ENCODE measurements at regions not wholly inside any gene's neighbourhood (a gene's known extent, or its start where the extent isn't known, plus 50 kb on each side); places are given as distances from the start of the nearest gene placed in this dataset.

DNA sequence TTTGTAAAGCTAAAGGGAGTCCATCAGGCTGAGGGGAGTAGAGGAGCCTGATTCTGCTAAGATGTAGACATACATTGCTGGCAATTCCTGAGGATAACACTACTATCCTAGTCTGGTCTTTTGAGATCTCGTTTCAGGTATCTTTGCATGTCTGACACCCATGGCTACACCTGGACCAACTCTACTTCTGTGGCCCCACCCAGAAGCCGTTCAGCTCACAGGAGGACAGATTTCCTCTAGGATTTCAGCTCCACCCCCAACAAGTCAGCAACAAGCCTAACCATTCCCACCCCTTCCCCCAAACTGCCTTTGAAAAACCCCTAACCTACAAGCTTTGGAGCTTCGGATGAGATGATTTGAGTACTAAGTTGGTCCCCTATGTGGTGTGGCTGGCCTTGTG is 848.2 kb downstream of the NLGN4X start:
- no peak overlapping the region for H3K9ac ChIP-seq
- no peak overlapping the region for H3K4me3 ChIP-seq (ENCODE audit: low read depth in 2 of 2, low read length in 1 of 2)
- H3K79me2 ChIP-seq (ENCODE audit: insufficient read depth): no peaks in the 10 kb centered on the region; the same call in 1 of the 2 replicates
- no peak overlapping the region for H2AFZ ChIP-seq (ENCODE audit: low read depth)
- no peaks in the 10 kb centered on the region for H3K4me1 ChIP-seq (ENCODE audit: control insufficient read depth in 1 of 2, insufficient read depth in 2 of 2, low read depth in 1 of 2, low read length in 1 of 2)
- TF ChIP-seq SIN3A (IDR thresholded peaks at IDR 0.05; ENCODE audit: borderline replicate concordance, low read depth, low read length) (no peak), TEAD4 (IDR thresholded peaks at IDR 0.05; ENCODE audit: borderline replicate concordance, insufficient read depth) (no peak), TAF1 (IDR thresholded peaks at IDR 0.05; ENCODE audit: borderline replicate concordance, low read depth, low read length) (no peak), MEF2A (IDR thresholded peaks at IDR 0.05; ENCODE audit: borderline replicate concordance, low read depth) (no peak), TCF12 (IDR thresholded peaks at IDR 0.05) (no peak), GATA2 (CRISPR knock-in tag; IDR thresholded peaks at IDR 0.05) (no peak), NFIC (IDR thresholded peaks at IDR 0.05; ENCODE audit: borderline replicate concordance) (no peak), EP300 (IDR thresholded peaks at IDR 0.05; ENCODE audit: borderline replicate concordance in 1 of 2, low read depth in 1 of 2, low read length in 1 of 2) (no peak), SMC3 (IDR thresholded peaks at IDR 0.05; ENCODE audit: low read depth, low read length) (no peak), FOXM1 (IDR thresholded peaks at IDR 0.05; ENCODE audit: low read depth) (no peak), YY1 (IDR thresholded peaks at IDR 0.05; ENCODE audit: low read depth) (no peak), MXI1 (IDR thresholded peaks at IDR 0.05; ENCODE audit: low read depth, low read length) (no peak), EZH2phosphoT487 (IDR thresholded peaks at IDR 0.05; ENCODE audit: borderline replicate concordance, low read depth) (no peak)
- TF ChIP-seq, protein P1, sequence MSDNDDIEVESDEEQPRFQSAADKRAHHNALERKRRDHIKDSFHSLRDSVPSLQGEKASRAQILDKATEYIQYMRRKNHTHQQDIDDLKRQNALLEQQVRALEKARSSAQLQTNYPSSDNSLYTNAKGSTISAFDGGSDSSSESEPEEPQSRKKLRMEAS (IDR thresholded peaks at IDR 0.05; ENCODE audit: low read depth): no peak
- TF ChIP-seq, protein P2, sequence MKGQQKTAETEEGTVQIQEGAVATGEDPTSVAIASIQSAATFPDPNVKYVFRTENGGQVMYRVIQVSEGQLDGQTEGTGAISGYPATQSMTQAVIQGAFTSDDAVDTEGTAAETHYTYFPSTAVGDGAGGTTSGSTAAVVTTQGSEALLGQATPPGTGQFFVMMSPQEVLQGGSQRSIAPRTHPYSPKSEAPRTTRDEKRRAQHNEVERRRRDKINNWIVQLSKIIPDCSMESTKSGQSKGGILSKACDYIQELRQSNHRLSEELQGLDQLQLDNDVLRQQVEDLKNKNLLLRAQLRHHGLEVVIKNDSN (IDR thresholded peaks at IDR 0.05; ENCODE audit: borderline replicate concordance, low read depth): no peak
- TF ChIP-seq, protein P3, sequence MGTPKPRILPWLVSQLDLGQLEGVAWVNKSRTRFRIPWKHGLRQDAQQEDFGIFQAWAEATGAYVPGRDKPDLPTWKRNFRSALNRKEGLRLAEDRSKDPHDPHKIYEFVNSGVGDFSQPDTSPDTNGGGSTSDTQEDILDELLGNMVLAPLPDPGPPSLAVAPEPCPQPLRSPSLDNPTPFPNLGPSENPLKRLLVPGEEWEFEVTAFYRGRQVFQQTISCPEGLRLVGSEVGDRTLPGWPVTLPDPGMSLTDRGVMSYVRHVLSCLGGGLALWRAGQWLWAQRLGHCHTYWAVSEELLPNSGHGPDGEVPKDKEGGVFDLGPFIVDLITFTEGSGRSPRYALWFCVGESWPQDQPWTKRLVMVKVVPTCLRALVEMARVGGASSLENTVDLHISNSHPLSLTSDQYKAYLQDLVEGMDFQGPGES (IDR thresholded peaks at IDR 0.05; ENCODE audit: low read depth, low read length): no peak
- TF ChIP-seq, protein P4, sequence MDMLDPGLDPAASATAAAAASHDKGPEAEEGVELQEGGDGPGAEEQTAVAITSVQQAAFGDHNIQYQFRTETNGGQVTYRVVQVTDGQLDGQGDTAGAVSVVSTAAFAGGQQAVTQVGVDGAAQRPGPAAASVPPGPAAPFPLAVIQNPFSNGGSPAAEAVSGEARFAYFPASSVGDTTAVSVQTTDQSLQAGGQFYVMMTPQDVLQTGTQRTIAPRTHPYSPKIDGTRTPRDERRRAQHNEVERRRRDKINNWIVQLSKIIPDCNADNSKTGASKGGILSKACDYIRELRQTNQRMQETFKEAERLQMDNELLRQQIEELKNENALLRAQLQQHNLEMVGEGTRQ (IDR thresholded peaks at IDR 0.05; ENCODE audit: borderline replicate concordance, low read depth, low read length): no peak
- TF ChIP-seq, protein P5, sequence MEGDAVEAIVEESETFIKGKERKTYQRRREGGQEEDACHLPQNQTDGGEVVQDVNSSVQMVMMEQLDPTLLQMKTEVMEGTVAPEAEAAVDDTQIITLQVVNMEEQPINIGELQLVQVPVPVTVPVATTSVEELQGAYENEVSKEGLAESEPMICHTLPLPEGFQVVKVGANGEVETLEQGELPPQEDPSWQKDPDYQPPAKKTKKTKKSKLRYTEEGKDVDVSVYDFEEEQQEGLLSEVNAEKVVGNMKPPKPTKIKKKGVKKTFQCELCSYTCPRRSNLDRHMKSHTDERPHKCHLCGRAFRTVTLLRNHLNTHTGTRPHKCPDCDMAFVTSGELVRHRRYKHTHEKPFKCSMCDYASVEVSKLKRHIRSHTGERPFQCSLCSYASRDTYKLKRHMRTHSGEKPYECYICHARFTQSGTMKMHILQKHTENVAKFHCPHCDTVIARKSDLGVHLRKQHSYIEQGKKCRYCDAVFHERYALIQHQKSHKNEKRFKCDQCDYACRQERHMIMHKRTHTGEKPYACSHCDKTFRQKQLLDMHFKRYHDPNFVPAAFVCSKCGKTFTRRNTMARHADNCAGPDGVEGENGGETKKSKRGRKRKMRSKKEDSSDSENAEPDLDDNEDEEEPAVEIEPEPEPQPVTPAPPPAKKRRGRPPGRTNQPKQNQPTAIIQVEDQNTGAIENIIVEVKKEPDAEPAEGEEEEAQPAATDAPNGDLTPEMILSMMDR (IDR thresholded peaks at IDR 0.05): no peak
- TF ChIP-seq, protein P6, sequence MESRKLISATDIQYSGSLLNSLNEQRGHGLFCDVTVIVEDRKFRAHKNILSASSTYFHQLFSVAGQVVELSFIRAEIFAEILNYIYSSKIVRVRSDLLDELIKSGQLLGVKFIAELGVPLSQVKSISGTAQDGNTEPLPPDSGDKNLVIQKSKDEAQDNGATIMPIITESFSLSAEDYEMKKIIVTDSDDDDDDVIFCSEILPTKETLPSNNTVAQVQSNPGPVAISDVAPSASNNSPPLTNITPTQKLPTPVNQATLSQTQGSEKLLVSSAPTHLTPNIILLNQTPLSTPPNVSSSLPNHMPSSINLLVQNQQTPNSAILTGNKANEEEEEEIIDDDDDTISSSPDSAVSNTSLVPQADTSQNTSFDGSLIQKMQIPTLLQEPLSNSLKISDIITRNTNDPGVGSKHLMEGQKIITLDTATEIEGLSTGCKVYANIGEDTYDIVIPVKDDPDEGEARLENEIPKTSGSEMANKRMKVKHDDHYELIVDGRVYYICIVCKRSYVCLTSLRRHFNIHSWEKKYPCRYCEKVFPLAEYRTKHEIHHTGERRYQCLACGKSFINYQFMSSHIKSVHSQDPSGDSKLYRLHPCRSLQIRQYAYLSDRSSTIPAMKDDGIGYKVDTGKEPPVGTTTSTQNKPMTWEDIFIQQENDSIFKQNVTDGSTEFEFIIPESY (IDR thresholded peaks at IDR 0.05; ENCODE audit: borderline replicate concordance, low read depth): no peak
- TF ChIP-seq, protein P7, sequence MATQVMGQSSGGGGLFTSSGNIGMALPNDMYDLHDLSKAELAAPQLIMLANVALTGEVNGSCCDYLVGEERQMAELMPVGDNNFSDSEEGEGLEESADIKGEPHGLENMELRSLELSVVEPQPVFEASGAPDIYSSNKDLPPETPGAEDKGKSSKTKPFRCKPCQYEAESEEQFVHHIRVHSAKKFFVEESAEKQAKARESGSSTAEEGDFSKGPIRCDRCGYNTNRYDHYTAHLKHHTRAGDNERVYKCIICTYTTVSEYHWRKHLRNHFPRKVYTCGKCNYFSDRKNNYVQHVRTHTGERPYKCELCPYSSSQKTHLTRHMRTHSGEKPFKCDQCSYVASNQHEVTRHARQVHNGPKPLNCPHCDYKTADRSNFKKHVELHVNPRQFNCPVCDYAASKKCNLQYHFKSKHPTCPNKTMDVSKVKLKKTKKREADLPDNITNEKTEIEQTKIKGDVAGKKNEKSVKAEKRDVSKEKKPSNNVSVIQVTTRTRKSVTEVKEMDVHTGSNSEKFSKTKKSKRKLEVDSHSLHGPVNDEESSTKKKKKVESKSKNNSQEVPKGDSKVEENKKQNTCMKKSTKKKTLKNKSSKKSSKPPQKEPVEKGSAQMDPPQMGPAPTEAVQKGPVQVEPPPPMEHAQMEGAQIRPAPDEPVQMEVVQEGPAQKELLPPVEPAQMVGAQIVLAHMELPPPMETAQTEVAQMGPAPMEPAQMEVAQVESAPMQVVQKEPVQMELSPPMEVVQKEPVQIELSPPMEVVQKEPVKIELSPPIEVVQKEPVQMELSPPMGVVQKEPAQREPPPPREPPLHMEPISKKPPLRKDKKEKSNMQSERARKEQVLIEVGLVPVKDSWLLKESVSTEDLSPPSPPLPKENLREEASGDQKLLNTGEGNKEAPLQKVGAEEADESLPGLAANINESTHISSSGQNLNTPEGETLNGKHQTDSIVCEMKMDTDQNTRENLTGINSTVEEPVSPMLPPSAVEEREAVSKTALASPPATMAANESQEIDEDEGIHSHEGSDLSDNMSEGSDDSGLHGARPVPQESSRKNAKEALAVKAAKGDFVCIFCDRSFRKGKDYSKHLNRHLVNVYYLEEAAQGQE (IDR thresholded peaks at IDR 0.05; ENCODE audit: low read depth, low read length): no peak
- H3K27me3 ChIP-seq (ENCODE audit: insufficient read depth): no peaks in the 10 kb centered on the region
- no peaks in the 10 kb centered on the region for H3F3A ChIP-seq (replicated peaks; ENCODE audit: insufficient read depth)
- DNase-seq: no peak
- 8% methylated on average over 3 of the region's 3 CpGs for WGBS (ENCODE audit: low lambda C conversion rate)
- CTCF ChIA-PET: no interaction called here
- H3K4me2 ChIP-seq: no peak overlapping the region
- H3K27ac ChIP-seq (ENCODE audit: low read depth in 2 of 2, low read length in 1 of 2): no peak overlapping the region
- no peaks in the 10 kb centered on the region for H3K36me3 ChIP-seq (replicated peaks in 1 of 2; ENCODE audit: control insufficient read depth in 1 of 2, insufficient read depth in 2 of 2, low read length in 1 of 2)
- POLR2A ChIA-PET: no interaction called here
- H4K20me1 ChIP-seq (ENCODE audit: insufficient read depth): no peaks in the 10 kb centered on the region
- H3K9me3 ChIP-seq: no peaks in the 10 kb centered on the region
- no peaks in the 10 kb centered on the region for H3K9me2 ChIP-seq

Measured in SK-N-SH (cell line).